ENCODE measurements at regions not wholly inside any gene's neighbourhood (a gene's known extent, or its start where the extent isn't known, plus 50 kb on each side); places are given as distances from the start of the nearest gene placed in this dataset.

- TF ChIP-seq POLR2A (IDR thresholded peaks at IDR 0.05) = no peak
- TF ChIP-seq CTCF (IDR thresholded peaks at IDR 0.05) = no peak
Observed at GRCh38 chr13:73955977-73956500, 178.2 kb downstream of the KLF12 start.

Data from body of pancreas (tissue), 4 donors.